ENCODE measurements at regions not wholly inside any gene's neighbourhood (a gene's known extent, or its start where the extent isn't known, plus 50 kb on each side); places are given as distances from the start of the nearest gene placed in this dataset.

DNA sequence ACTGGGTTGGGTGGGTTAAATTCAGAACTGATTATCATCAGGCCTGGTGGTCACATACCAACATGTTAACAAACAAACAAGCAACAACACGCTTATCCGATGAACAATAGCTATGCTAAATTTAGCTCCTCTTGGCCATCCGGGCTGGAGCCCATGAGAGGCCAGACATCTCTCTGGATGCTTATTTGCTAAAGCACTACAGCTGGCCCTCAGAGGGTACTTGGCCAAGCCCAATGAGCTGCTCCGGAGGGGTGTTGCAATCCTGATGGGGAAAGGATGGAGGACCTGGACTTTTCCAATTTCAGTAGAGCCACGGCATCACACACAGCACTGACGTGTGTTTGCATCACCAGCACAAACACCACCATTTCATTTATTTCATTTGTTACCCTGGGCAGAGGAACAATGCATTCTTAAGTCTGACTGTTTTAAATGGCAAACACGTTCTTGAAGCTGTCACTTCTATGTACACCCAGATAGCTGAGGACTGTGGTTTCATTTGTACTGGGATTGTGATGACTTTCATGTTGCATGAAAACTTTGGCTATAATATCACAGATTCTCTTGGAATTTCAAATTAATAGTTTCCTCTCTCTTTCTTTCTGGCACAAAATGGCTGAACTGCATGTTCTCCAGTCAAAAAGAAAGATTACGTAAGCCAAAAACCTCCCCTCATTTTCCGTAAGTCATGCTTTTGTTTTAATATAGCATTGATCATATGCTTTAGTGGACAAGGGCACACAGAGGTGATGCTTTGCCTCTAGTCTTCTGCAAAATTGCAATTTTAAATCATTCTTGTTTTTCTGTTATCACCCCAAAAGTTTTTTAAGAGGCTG is 359.8 kb upstream of the KAZN start:
- TF ChIP-seq, protein P1, sequence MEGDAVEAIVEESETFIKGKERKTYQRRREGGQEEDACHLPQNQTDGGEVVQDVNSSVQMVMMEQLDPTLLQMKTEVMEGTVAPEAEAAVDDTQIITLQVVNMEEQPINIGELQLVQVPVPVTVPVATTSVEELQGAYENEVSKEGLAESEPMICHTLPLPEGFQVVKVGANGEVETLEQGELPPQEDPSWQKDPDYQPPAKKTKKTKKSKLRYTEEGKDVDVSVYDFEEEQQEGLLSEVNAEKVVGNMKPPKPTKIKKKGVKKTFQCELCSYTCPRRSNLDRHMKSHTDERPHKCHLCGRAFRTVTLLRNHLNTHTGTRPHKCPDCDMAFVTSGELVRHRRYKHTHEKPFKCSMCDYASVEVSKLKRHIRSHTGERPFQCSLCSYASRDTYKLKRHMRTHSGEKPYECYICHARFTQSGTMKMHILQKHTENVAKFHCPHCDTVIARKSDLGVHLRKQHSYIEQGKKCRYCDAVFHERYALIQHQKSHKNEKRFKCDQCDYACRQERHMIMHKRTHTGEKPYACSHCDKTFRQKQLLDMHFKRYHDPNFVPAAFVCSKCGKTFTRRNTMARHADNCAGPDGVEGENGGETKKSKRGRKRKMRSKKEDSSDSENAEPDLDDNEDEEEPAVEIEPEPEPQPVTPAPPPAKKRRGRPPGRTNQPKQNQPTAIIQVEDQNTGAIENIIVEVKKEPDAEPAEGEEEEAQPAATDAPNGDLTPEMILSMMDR (conservative IDR thresholded peaks at IDR 0.05 in 1 of 2, IDR thresholded peaks at IDR 0.05 in 1 of 2; ENCODE audit: extremely low read depth in 1 of 2, insufficient read depth in 1 of 2, low read depth in 1 of 2, low read length in 2 of 2), result no peak
- no peak for TF ChIP-seq EZH2 (IDR thresholded peaks at IDR 0.05; ENCODE audit: borderline replicate concordance, low read length)

All from mammary epithelial cell (primary cell).